Tibial nerve (tissue), 4 donors: ENCODE measurements at regions not wholly inside any gene's neighbourhood (a gene's known extent, or its start where the extent isn't known, plus 50 kb on each side); places are given as distances from the start of the nearest gene placed in this dataset.

Experiments
- DNase-seq, 2 donors: peaks; one replicate each; pipeline ENCODE4 v3.0.0-alpha.2; 2019; ENCODE audit warnings: low spot score in 2 of 2
- H3K27ac ChIP-seq, 4 donors: fragments of 200-600 bp; sonication (generic) in 3 of 4; one replicate each; pipeline ENCODE4 v1.5.1; 2017 to 2019; ENCODE audit warnings: mild to moderate bottlenecking in 1 of 4
- H3K27me3 ChIP-seq, 2 donors: fragments of 200-600 bp; sonication (generic) in 1 of 2; one replicate each; pipeline versions ENCODE4 v1.5.1 to v1.6.0; 2017 to 2019
- H3K36me3 ChIP-seq, 3 donors: fragments of 200-600 bp; sonication (generic); one replicate each; pipeline ENCODE4 v1.5.1; 2018 to 2019
- H3K4me1 ChIP-seq, 4 donors: fragments of 200-600 bp; sonication (generic) in 3 of 4; one replicate each; pipeline ENCODE4 v1.5.1; 2017 to 2019
- H3K4me3 ChIP-seq, 4 donors: fragments of 200-600 bp; sonication (generic) in 3 of 4; one replicate each; pipeline ENCODE4 v1.5.1; 2017 to 2019; ENCODE audit warnings: mild to moderate bottlenecking in 1 of 4, moderate library complexity in 1 of 4
- H3K9me3 ChIP-seq, 4 donors: fragments of 200-600 bp; sonication (generic) in 3 of 4; one replicate each; pipeline ENCODE4 v1.5.1; 2017 to 2019
- CTCF ChIP-seq, 5 experiments: fragments of 200-600 bp in 3 of 5; fragments of 450-650 bp in 2 of 5; sonication (generic) in 3 of 5; IDR thresholded peaks; one replicate each; pipeline ENCODE4 v1.5.1; 2016 to 2019; ENCODE audit warnings: antibody characterized with exemption in 5 of 5, mild to moderate bottlenecking in 3 of 5, moderate library complexity in 2 of 5
- EP300 ChIP-seq, 2 donors: sonication (generic); formaldehyde crosslinking; IDR thresholded peaks; one replicate each; pipeline ENCODE4 v1.6.1; 2017; ENCODE audit warnings: antibody characterized with exemption in 2 of 2, mild to moderate bottlenecking in 1 of 2
- POLR2A ChIP-seq, 2 donors: fragments of 450-650 bp; IDR thresholded peaks; one replicate each; pipeline ENCODE4 v1.6.1; 2017; ENCODE audit warnings: antibody characterized with exemption in 2 of 2, mild to moderate bottlenecking in 2 of 2, moderate library complexity in 2 of 2
- WGBS, 2 donors: methylation state at CpG; one replicate each; pipeline ENCODE4 v1.1.5; 2018; 5-methylcytosine and 5-hydroxymethylcytosine counted together

GRCh38 chr13:81326913-81327312 lies 986.0 kb upstream of the SPRY2 start:
- H3K4me1 ChIP-seq, result no peaks in the 10 kb centered on the region
- no peaks in the 10 kb centered on the region for H3K27me3 ChIP-seq
- TF ChIP-seq EP300 (IDR thresholded peaks at IDR 0.05), result no peak
- TF ChIP-seq CTCF (IDR thresholded peaks at IDR 0.05), result no peak
- TF ChIP-seq POLR2A (IDR thresholded peaks at IDR 0.05), result no peak
- no peak overlapping the region for H3K4me3 ChIP-seq
- DNase-seq, result no peak
- H3K9me3 ChIP-seq, result peaks cover 0 to 10% (median 0%) of the 10 kb centered on the region in 4 donors
- 64 to 67% methylated on average over 1 of the region's 1 CpG for WGBS, 2 donors
- H3K36me3 ChIP-seq, result no peaks in the 10 kb centered on the region
- H3K27ac ChIP-seq, result no peak overlapping the region

- DNase-seq, result no peak
- TF ChIP-seq POLR2A (IDR thresholded peaks at IDR 0.05), result no peak
- TF ChIP-seq EP300 (IDR thresholded peaks at IDR 0.05), result no peak
- TF ChIP-seq CTCF (IDR thresholded peaks at IDR 0.05), result no peak
- H3K4me3 ChIP-seq, result no peak overlapping the region
- H3K4me1 ChIP-seq, result no peaks in the 10 kb centered on the region
- no peaks in the 10 kb centered on the region for H3K9me3 ChIP-seq
- no peak overlapping the region for H3K27ac ChIP-seq
- no peaks in the 10 kb centered on the region for H3K36me3 ChIP-seq
- no peaks in the 10 kb centered on the region for H3K27me3 ChIP-seq
- 83 to 90% methylated on average over 2 of the region's 2 CpGs for WGBS, 2 donors
These were observed 979.6 kb upstream of the SPRY2 start for GRCh38 chr13:81320516-81320915.

- DNase-seq, result no peak
- Histone ChIP-seq H3K4me1 (no peaks in the 10 kb centered on the region), H3K9me3 (no peaks in the 10 kb centered on the region), H3K4me3 (no peak overlapping the region), H3K36me3 (no peaks in the 10 kb centered on the region), H3K27ac (no peak overlapping the region), H3K27me3 (no peaks in the 10 kb centered on the region)
- WGBS, 2 donors, result 55 to 92% methylated on average over 3 of the region's 3 CpGs
- TF ChIP-seq POLR2A (IDR thresholded peaks at IDR 0.05) (no peak), EP300 (IDR thresholded peaks at IDR 0.05) (no peak), CTCF (IDR thresholded peaks at IDR 0.05) (no peak)
These were observed 978.4 kb upstream of the SPRY2 start for GRCh38 chr13:81319351-81319750.

- no peaks in the 10 kb centered on the region for H3K9me3 ChIP-seq
- WGBS, 2 donors, result 85 to 92% methylated on average over 4 of the region's 4 CpGs
- H3K4me1 ChIP-seq, result no peaks in the 10 kb centered on the region
- H3K4me3 ChIP-seq, result no peak overlapping the region
- H3K36me3 ChIP-seq, result no peaks in the 10 kb centered on the region
- no peak for DNase-seq
- no peaks in the 10 kb centered on the region for H3K27me3 ChIP-seq
- TF ChIP-seq CTCF (IDR thresholded peaks at IDR 0.05), result no peak
- TF ChIP-seq EP300 (IDR thresholded peaks at IDR 0.05), result no peak
- no peak for TF ChIP-seq POLR2A (IDR thresholded peaks at IDR 0.05)
- H3K27ac ChIP-seq, result no peak overlapping the region
These were observed 977.5 kb upstream of the SPRY2 start for GRCh38 chr13:81318231-81319019.

- Histone ChIP-seq H3K4me1 (no peaks in the 10 kb centered on the region), H3K36me3 (no peaks in the 10 kb centered on the region), H3K27ac (no peak overlapping the region), H3K4me3 (no peak overlapping the region), H3K9me3 (peaks cover 0 to 4% (median 0%) of the 10 kb centered on the region in 4 donors), H3K27me3 (no peaks in the 10 kb centered on the region)
- WGBS, 2 donors, result 79 to 82% methylated on average over 3 of the region's 3 CpGs
- DNase-seq, result no peak
- TF ChIP-seq CTCF (IDR thresholded peaks at IDR 0.05) (no peak), POLR2A (IDR thresholded peaks at IDR 0.05) (no peak), EP300 (IDR thresholded peaks at IDR 0.05) (no peak)
These were observed 973.5 kb upstream of the SPRY2 start for GRCh38 chr13:81314461-81314860.
